Natural killer cell (primary cell): ENCODE measurements at regions not wholly inside any gene's neighbourhood (a gene's known extent, or its start where the extent isn't known, plus 50 kb on each side); places are given as distances from the start of the nearest gene placed in this dataset.

Experiments
- ATAC-seq, 3 donors: fragments of 150-1000 bp in 2 of 3; fragments of 200-7000 bp in 1 of 3; cut with Tn5 transposase; 1 replicate in 1 of 3; 2 replicates in 2 of 3; pipeline ENCODE4 v1.10.0; 2021; ENCODE audit warnings: mild to moderate bottlenecking in 2 of 3, moderate library complexity in 2 of 3
- DNase-seq, 2 donors: peaks; one replicate each; pipeline versions ENCODE4 v3.0.0 to v3.0.0-alpha.2; 2013 to 2021; ENCODE audit warnings: mixed read lengths in 1 of 2
- H3K27ac ChIP-seq: one replicate; pipeline ENCODE4 v1.5.1; 2013; ENCODE audit warnings: mild to moderate bottlenecking, low read length
- H3K27me3 ChIP-seq: one replicate; pipeline ENCODE4 v1.6.1; 2013; ENCODE audit warnings: low read length; ENCODE audit not compliant: control insufficient read depth, insufficient read depth
- H3K36me3 ChIP-seq: one replicate; pipeline ENCODE4 v1.6.1; 2013; ENCODE audit warnings: low read length; ENCODE audit not compliant: control insufficient read depth, insufficient read depth
- H3K4me1 ChIP-seq: one replicate; pipeline ENCODE4 v1.6.1; 2013; ENCODE audit warnings: low read length; ENCODE audit not compliant: control insufficient read depth, insufficient read depth
- H3K4me3 ChIP-seq: one replicate; pipeline ENCODE4 v1.5.1; 2013; ENCODE audit warnings: low read length
- H3K9me3 ChIP-seq: one replicate; pipeline ENCODE4 v1.6.1; 2013; ENCODE audit warnings: low read length; ENCODE audit not compliant: control insufficient read depth, insufficient read depth
- H3K27ac Mint-ChIP-seq, 2 donors: one replicate each; pipeline ENCODE4 v1.8.0; 2022; ENCODE audit warnings: mild to moderate bottlenecking in 2 of 2, mixed read lengths in 2 of 2, moderate library complexity in 1 of 2
- H3K27me3 Mint-ChIP-seq, 2 donors: one replicate each; pipeline ENCODE4 v1.8.0; 2022; ENCODE audit warnings: low read depth in 2 of 2, mixed read lengths in 2 of 2
- H3K36me3 Mint-ChIP-seq: one replicate; pipeline ENCODE4 v1.8.0; 2022; ENCODE audit warnings: mixed read lengths
- H3K4me1 Mint-ChIP-seq, 2 donors: one replicate each; pipeline ENCODE4 v1.8.0; 2022; ENCODE audit warnings: mixed read lengths in 2 of 2
- H3K4me3 Mint-ChIP-seq: one replicate; pipeline ENCODE4 v1.8.0; 2022; ENCODE audit warnings: mild to moderate bottlenecking, moderate library complexity, mixed read lengths
- H3K9me3 Mint-ChIP-seq, 2 donors: one replicate each; pipeline ENCODE4 v1.8.0; 2022; ENCODE audit warnings: mixed read lengths in 2 of 2
- CTCF ChIP-seq: fragments of 200-600 bp; IDR thresholded peaks from one replicate; pipeline ENCODE4 v1.8.0; 2022; ENCODE audit warnings: antibody characterized with exemption
- WGBS: methylation state at CpG from one replicate; pipeline ENCODE4 v1.1.7; 2013; ENCODE audit warnings: missing lambda C conversion rate; ENCODE audit not compliant: insufficient coverage; 5-methylcytosine and 5-hydroxymethylcytosine counted together
- intact Hi-C: fragments of 100-400 bp; cut with micrococcal nuclease; formaldehyde crosslinking; loops from one replicate; pipeline ENCODE4 v1.14.2; 2022

- no peak overlapping the region for H3K4me3 ChIP-seq
- Mint-ChIP-seq H3K36me3 (no peaks in the 10 kb centered on the region), H3K27ac (no peak overlapping the region), H3K4me3 (no peak overlapping the region), H3K9me3 (no peaks in the 10 kb centered on the region), H3K27me3 (peaks cover 23 to 32% of the 10 kb centered on the region in 2 donors), H3K4me1 (no peaks in the 10 kb centered on the region)
- 96% methylated on average over 3 of the region's 3 CpGs for WGBS
- DNase-seq (no peak), ATAC-seq (no peak)
- H3K27ac ChIP-seq, result no peak overlapping the region
- peaks cover 5% of the 10 kb centered on the region for H3K27me3 ChIP-seq
- no peaks in the 10 kb centered on the region for H3K9me3 ChIP-seq
- no peak for TF ChIP-seq CTCF
- H3K36me3 ChIP-seq, result no peaks in the 10 kb centered on the region
- no peaks in the 10 kb centered on the region for H3K4me1 ChIP-seq
- intact Hi-C loops, result no loop called here
These were observed 138.5 kb upstream of the DLX2 start for GRCh38 chr2:172241222-172241621.

GRCh38 chr2:172242471-172242870 is 139.8 kb upstream of the DLX2 start:
- Histone ChIP-seq H3K9me3 (no peaks in the 10 kb centered on the region), H3K27ac (no peak overlapping the region), H3K4me3 (no peak overlapping the region), H3K36me3 (no peaks in the 10 kb centered on the region), H3K4me1 (no peaks in the 10 kb centered on the region), H3K27me3 (no peaks in the 10 kb centered on the region)
- peaks cover 19 to 21% of the 10 kb centered on the region in 2 donors for H3K27me3 Mint-ChIP-seq
- no peaks in the 10 kb centered on the region for H3K4me1 Mint-ChIP-seq
- H3K9me3 Mint-ChIP-seq, result no peaks in the 10 kb centered on the region
- H3K4me3 Mint-ChIP-seq, result no peak overlapping the region
- no peak overlapping the region for H3K27ac Mint-ChIP-seq
- WGBS, result 92% methylated on average over 1 of the region's 1 CpG
- ATAC-seq, result no peak
- no peak for TF ChIP-seq CTCF
- no peak for DNase-seq
- no peaks in the 10 kb centered on the region for H3K36me3 Mint-ChIP-seq
- intact Hi-C loops, result no loop called here

GRCh38 chr2:172242961-172243360 is 140.3 kb upstream of the DLX2 start:
- Histone ChIP-seq H3K4me3 (no peak overlapping the region), H3K27me3 (no peaks in the 10 kb centered on the region), H3K36me3 (no peaks in the 10 kb centered on the region), H3K4me1 (no peaks in the 10 kb centered on the region), H3K9me3 (no peaks in the 10 kb centered on the region), H3K27ac (no peak overlapping the region)
- no peaks in the 10 kb centered on the region for H3K9me3 Mint-ChIP-seq
- no peaks in the 10 kb centered on the region for H3K36me3 Mint-ChIP-seq
- DNase-seq, result no peak
- H3K4me1 Mint-ChIP-seq, result no peaks in the 10 kb centered on the region
- no peak for ATAC-seq
- peaks cover 16% of the 10 kb centered on the region in 2 donors for H3K27me3 Mint-ChIP-seq
- no CpG with 5 or more reads among the region's 1 CpG for WGBS
- H3K4me3 Mint-ChIP-seq, result no peak overlapping the region
- no peak for TF ChIP-seq CTCF
- intact Hi-C loops, result no loop called here
- no peak overlapping the region for H3K27ac Mint-ChIP-seq

GRCh38 chr2:172244419-172245130 is 141.9 kb upstream of the DLX2 start:
- DNase-seq (no peak), ATAC-seq (no peak)
- Histone ChIP-seq H3K27me3 (no peaks in the 10 kb centered on the region), H3K4me1 (no peaks in the 10 kb centered on the region), H3K4me3 (no peak overlapping the region), H3K9me3 (no peaks in the 10 kb centered on the region), H3K27ac (no peak overlapping the region), H3K36me3 (no peaks in the 10 kb centered on the region)
- Mint-ChIP-seq H3K9me3 (no peaks in the 10 kb centered on the region), H3K4me3 (no peak overlapping the region), H3K4me1 (no peaks in the 10 kb centered on the region), H3K27me3 (peaks cover 7 to 10% of the 10 kb centered on the region in 2 donors), H3K27ac (no peak overlapping the region), H3K36me3 (no peaks in the 10 kb centered on the region)
- WGBS, result 80% methylated on average over 1 of the region's 3 CpGs
- intact Hi-C loops, result no loop called here
- no peak for TF ChIP-seq CTCF
